ENCODE measurements at regions not wholly inside any gene's neighbourhood (a gene's known extent, or its start where the extent isn't known, plus 50 kb on each side); places are given as distances from the start of the nearest gene placed in this dataset.
"Not testable (repeated sequence)": the region's sequence is repeated elsewhere in the genome, so short reads cannot be mapped to it uniquely, and the experiment has no call there.

DNA sequence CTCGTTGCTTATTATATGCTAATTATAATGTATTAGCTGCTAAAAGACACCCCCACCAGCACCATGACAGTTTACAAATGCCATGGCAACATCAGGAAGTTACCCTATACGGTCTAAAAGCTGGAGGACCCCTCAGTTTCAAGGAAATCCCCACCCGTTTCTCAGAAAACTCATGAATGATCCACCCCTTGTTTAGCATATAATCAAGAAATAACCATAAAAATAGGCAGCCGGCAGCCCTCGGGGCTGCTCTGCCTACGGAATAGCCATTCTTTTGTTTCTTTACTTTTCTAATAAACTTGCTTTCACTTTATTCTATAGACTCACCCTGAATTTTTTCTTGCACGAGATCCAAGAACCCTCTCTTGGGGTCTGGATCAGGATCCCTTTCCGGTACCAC is 437.4 kb upstream of the NRP1 start:
- TF ChIP-seq, protein P1, sequence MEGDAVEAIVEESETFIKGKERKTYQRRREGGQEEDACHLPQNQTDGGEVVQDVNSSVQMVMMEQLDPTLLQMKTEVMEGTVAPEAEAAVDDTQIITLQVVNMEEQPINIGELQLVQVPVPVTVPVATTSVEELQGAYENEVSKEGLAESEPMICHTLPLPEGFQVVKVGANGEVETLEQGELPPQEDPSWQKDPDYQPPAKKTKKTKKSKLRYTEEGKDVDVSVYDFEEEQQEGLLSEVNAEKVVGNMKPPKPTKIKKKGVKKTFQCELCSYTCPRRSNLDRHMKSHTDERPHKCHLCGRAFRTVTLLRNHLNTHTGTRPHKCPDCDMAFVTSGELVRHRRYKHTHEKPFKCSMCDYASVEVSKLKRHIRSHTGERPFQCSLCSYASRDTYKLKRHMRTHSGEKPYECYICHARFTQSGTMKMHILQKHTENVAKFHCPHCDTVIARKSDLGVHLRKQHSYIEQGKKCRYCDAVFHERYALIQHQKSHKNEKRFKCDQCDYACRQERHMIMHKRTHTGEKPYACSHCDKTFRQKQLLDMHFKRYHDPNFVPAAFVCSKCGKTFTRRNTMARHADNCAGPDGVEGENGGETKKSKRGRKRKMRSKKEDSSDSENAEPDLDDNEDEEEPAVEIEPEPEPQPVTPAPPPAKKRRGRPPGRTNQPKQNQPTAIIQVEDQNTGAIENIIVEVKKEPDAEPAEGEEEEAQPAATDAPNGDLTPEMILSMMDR (IDR thresholded peaks at IDR 0.05) = not testable (repeated sequence)
- TF ChIP-seq POLR2A, POLR2AphosphoS5 (IDR thresholded peaks at IDR 0.05): not testable (repeated sequence)
